ENCODE measurements at regions not wholly inside any gene's neighbourhood (a gene's known extent, or its start where the extent isn't known, plus 50 kb on each side); places are given as distances from the start of the nearest gene placed in this dataset.

DNA sequence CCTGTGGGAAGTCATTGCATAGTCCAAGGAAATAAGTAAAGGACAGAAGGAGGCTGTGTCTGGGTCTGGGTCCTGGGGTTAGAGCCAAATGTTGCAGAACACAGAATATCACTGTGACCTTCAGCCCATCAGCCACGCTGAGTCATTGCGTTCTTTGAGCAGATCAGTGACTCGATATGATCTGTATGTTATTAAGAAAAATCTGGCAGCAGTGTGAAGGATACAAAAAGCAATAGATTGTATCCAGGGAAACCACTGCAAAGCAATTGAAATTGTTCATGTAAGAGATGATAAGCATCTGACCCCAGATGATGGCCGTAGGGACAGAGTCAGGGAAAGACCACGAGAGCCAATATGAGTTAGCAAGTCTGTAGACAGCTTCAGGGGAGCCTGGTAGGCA is 1575.1 kb upstream of the SLC10A2 start:
- H3K36me3 ChIP-seq (ENCODE audit: low read depth): no peaks in the 10 kb centered on the region
- H3K9me3 ChIP-seq (ENCODE audit: severe bottlenecking): no peaks in the 10 kb centered on the region
- H3K27me3 ChIP-seq (ENCODE audit: insufficient read depth, poor library complexity, severe bottlenecking): no peaks in the 10 kb centered on the region
- H3K4me3 ChIP-seq (ENCODE audit: severe bottlenecking): no peak overlapping the region
- DNase-seq (ENCODE audit: low spot score) (no peak), ATAC-seq (ENCODE audit: low read depth) (peak; percentile 49; the same call in 1 of the 3 replicates)
- no peaks in the 10 kb centered on the region for H3K4me1 ChIP-seq (ENCODE audit: insufficient read depth, poor library complexity, severe bottlenecking)
- no peak for TF ChIP-seq CTCF (IDR thresholded peaks at IDR 0.05; ENCODE audit: poor library complexity, severe bottlenecking)
- H3K27ac ChIP-seq (ENCODE audit: poor library complexity, severe bottlenecking): no peak overlapping the region

DNA sequence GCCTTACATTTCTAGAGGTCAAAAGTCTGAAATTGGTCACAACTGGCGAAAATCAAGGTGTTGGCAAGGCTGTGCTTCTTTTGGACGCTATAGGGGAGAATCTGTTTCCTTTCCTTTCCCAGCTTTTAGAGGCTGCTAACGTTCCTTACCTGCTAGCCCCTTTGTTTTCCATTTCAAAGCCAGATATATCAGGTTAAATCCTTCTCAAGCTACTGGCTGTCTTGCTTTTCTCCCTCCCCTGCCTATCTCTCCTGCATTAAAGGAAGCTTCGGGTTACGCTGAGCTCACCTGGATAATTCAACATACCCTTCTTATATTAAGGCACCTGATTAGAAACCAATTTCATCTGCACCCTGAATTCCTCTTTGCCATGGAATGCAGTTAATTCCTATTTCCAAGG is 1569.7 kb upstream of the SLC10A2 start:
- no peak for TF ChIP-seq CTCF (IDR thresholded peaks at IDR 0.05; ENCODE audit: poor library complexity, severe bottlenecking)
- Histone ChIP-seq H3K9me3 (ENCODE audit: severe bottlenecking) (no peaks in the 10 kb centered on the region), H3K36me3 (ENCODE audit: low read depth) (no peaks in the 10 kb centered on the region), H3K27ac (ENCODE audit: poor library complexity, severe bottlenecking) (no peak overlapping the region), H3K4me1 (ENCODE audit: insufficient read depth, poor library complexity, severe bottlenecking) (no peaks in the 10 kb centered on the region), H3K27me3 (ENCODE audit: insufficient read depth, poor library complexity, severe bottlenecking) (no peaks in the 10 kb centered on the region), H3K4me3 (ENCODE audit: severe bottlenecking) (no peak overlapping the region)
- ATAC-seq (ENCODE audit: low read depth) (no peak), DNase-seq (ENCODE audit: low spot score) (no peak)

DNA sequence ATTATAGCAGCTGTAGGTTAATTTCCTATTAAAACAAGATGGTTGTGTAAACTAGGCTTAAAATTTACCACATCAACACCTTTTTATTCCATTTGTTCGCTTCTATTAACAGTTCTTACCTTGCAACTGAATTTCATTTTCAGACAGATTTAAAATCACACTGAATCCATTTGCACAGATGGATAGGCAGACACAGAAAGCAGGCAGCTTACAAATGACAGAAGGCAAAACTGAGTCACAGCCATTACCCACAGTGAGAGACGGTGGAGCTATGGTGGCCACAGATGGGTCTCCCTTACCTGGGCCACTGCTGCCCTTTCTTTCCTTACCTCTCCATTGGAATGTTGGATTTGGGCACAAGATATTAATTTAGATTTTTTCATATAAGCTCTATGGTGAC is 1567.8 kb upstream of the SLC10A2 start:
- H3K36me3 ChIP-seq (ENCODE audit: low read depth): no peaks in the 10 kb centered on the region
- no peak overlapping the region for H3K4me3 ChIP-seq (ENCODE audit: severe bottlenecking)
- no peaks in the 10 kb centered on the region for H3K4me1 ChIP-seq (ENCODE audit: insufficient read depth, poor library complexity, severe bottlenecking)
- H3K9me3 ChIP-seq (ENCODE audit: severe bottlenecking): no peaks in the 10 kb centered on the region
- ATAC-seq (ENCODE audit: low read depth): no peak
- DNase-seq (ENCODE audit: low spot score): no peak
- TF ChIP-seq CTCF (IDR thresholded peaks at IDR 0.05; ENCODE audit: poor library complexity, severe bottlenecking): no peak
- no peak overlapping the region for H3K27ac ChIP-seq (ENCODE audit: poor library complexity, severe bottlenecking)
- no peaks in the 10 kb centered on the region for H3K27me3 ChIP-seq (ENCODE audit: insufficient read depth, poor library complexity, severe bottlenecking)

- no peak for TF ChIP-seq CTCF (IDR thresholded peaks at IDR 0.05; ENCODE audit: poor library complexity, severe bottlenecking)
- no peak for ATAC-seq (ENCODE audit: low read depth)
- H3K9me3 ChIP-seq (ENCODE audit: severe bottlenecking): no peaks in the 10 kb centered on the region
- H3K27ac ChIP-seq (ENCODE audit: poor library complexity, severe bottlenecking): no peak overlapping the region
- no peaks in the 10 kb centered on the region for H3K27me3 ChIP-seq (ENCODE audit: insufficient read depth, poor library complexity, severe bottlenecking)
- no peaks in the 10 kb centered on the region for H3K4me1 ChIP-seq (ENCODE audit: insufficient read depth, poor library complexity, severe bottlenecking)
- no peak for DNase-seq (ENCODE audit: low spot score)
- no peaks in the 10 kb centered on the region for H3K36me3 ChIP-seq (ENCODE audit: low read depth)
- H3K4me3 ChIP-seq (ENCODE audit: severe bottlenecking): no peak overlapping the region
Observed at GRCh38 chr13:104632736-104633135, 1566.5 kb upstream of the SLC10A2 start.

- H3K4me3 ChIP-seq (ENCODE audit: severe bottlenecking): no peak overlapping the region
- no peaks in the 10 kb centered on the region for H3K9me3 ChIP-seq (ENCODE audit: severe bottlenecking)
- no peaks in the 10 kb centered on the region for H3K27me3 ChIP-seq (ENCODE audit: insufficient read depth, poor library complexity, severe bottlenecking)
- no peaks in the 10 kb centered on the region for H3K4me1 ChIP-seq (ENCODE audit: insufficient read depth, poor library complexity, severe bottlenecking)
- TF ChIP-seq CTCF (IDR thresholded peaks at IDR 0.05; ENCODE audit: poor library complexity, severe bottlenecking): no peak
- ATAC-seq (ENCODE audit: low read depth) (no peak), DNase-seq (ENCODE audit: low spot score) (no peak)
- H3K36me3 ChIP-seq (ENCODE audit: low read depth): no peaks in the 10 kb centered on the region
- no peak overlapping the region for H3K27ac ChIP-seq (ENCODE audit: poor library complexity, severe bottlenecking)
Observed at GRCh38 chr13:104625201-104625600, 1559.0 kb upstream of the SLC10A2 start.

Data from RWPE2 (cell line).